OCI-LY7 (cell line): ENCODE measurements at regions not wholly inside any gene's neighbourhood (a gene's known extent, or its start where the extent isn't known, plus 50 kb on each side); places are given as distances from the start of the nearest gene placed in this dataset.

ENCODE experiments used
- EZH2phosphoT487 ChIP-seq: fragments of 200-600 bp; sonication (generic); IDR thresholded peaks from 2 replicates; pipeline ENCODE4 v1.6.1; 2018; ENCODE audit warnings: low read depth, borderline replicate concordance, mild to moderate bottlenecking, mixed run types, antibody characterized with exemption, low read length, moderate library complexity, mixed read lengths
- TF ChIP-seq, protein P1 (sequence below): fragments of 200-600 bp; sonication (generic); conservative IDR thresholded peaks from 2 replicates; pipeline ENCODE4 v1.5.1; 2014; ENCODE audit warnings: mild to moderate bottlenecking, antibody characterized with exemption, low read length, moderate library complexity, mixed read lengths

DNA sequence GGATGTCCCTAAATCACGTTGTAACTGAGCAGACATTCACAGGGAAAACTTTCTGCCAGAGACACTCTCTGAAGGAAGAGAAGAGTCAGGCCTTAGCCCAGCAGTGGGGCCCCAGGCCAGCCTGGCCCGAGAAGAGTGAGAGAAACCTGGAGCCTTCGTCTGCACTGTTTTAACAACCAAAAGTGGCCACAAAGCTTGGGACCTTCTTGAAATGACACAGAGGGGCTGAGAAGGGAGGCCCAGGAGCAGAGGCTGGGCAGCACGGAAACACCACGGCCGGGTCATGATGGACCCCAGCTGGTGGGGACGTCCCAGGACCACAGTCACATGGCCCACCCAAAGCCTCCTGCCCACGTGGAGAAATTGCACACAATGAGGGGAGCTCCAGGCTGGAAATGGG lies 126.8 kb upstream of the THBS2 start:
- TF ChIP-seq, protein P1, sequence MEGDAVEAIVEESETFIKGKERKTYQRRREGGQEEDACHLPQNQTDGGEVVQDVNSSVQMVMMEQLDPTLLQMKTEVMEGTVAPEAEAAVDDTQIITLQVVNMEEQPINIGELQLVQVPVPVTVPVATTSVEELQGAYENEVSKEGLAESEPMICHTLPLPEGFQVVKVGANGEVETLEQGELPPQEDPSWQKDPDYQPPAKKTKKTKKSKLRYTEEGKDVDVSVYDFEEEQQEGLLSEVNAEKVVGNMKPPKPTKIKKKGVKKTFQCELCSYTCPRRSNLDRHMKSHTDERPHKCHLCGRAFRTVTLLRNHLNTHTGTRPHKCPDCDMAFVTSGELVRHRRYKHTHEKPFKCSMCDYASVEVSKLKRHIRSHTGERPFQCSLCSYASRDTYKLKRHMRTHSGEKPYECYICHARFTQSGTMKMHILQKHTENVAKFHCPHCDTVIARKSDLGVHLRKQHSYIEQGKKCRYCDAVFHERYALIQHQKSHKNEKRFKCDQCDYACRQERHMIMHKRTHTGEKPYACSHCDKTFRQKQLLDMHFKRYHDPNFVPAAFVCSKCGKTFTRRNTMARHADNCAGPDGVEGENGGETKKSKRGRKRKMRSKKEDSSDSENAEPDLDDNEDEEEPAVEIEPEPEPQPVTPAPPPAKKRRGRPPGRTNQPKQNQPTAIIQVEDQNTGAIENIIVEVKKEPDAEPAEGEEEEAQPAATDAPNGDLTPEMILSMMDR, result no peak
- TF ChIP-seq EZH2phosphoT487, result no peak
